ENCODE measurements at regions not wholly inside any gene's neighbourhood (a gene's known extent, or its start where the extent isn't known, plus 50 kb on each side); places are given as distances from the start of the nearest gene placed in this dataset.

DNA sequence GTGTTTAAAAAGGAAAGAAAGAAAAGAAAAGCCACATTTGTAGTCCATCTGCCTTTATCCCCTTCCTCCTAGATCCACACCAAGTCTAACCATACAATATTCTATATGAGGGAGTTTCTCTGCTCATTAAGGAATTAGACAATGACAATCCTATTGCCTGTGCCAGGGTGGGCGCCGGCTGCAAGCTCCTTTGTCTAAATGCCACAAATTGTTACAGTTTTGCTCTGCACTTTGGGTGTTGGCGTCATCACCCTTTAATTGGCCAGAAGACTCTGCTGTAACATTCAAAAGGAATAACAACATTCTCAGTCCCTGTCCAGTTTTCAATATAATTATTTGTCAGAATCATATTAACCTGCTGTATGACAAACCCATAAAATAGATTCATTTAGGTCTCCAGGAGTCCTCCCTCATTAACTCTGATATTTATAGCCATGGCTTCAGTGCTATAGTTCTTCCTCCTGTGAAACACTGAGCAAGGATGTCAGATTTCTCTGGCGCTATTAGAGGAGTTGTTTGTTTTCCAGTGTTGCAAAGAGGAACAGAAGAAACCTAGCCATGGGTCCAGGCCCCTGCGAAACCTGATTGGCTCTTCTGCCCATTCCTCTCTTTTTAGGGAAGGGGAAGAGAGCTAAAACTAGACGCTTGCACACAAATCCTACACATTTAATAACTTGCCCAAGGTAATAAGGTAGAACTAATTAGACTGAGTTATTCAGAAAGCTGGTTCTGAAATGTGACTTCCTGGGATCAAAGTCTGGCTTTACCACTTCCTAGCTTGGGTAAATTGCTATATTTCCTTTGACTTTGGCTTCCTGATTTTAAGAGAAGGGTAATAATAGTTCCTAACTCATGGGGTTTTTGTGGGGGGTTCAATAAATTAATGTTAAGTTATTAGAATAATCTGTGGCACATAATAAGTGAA lies 112.4 kb downstream of the CD47 start:
- H3K27me3 Mint-ChIP-seq: peaks cover 3% of the 10 kb centered on the region
- POLR2A ChIA-PET: interaction anchor here (1.5 kb wide), 1 partner anchor 51 kb away, joined by 4 read pairs; no protein-coding TSS in a partner anchor
- H3K4me3 Mint-ChIP-seq: peak overlapping the region; percentile 59
- H3K4me1 Mint-ChIP-seq: peaks cover 42% of the 10 kb centered on the region
- peak overlapping the region; percentile 54 for H3K27ac Mint-ChIP-seq
- H3K9me3 Mint-ChIP-seq: peaks cover 3% of the 10 kb centered on the region
- DNase-seq (no peak), ATAC-seq (ENCODE audit: low read depth) (peak; percentile 40)
- H3K36me3 Mint-ChIP-seq: peaks cover 9% of the 10 kb centered on the region

DNA sequence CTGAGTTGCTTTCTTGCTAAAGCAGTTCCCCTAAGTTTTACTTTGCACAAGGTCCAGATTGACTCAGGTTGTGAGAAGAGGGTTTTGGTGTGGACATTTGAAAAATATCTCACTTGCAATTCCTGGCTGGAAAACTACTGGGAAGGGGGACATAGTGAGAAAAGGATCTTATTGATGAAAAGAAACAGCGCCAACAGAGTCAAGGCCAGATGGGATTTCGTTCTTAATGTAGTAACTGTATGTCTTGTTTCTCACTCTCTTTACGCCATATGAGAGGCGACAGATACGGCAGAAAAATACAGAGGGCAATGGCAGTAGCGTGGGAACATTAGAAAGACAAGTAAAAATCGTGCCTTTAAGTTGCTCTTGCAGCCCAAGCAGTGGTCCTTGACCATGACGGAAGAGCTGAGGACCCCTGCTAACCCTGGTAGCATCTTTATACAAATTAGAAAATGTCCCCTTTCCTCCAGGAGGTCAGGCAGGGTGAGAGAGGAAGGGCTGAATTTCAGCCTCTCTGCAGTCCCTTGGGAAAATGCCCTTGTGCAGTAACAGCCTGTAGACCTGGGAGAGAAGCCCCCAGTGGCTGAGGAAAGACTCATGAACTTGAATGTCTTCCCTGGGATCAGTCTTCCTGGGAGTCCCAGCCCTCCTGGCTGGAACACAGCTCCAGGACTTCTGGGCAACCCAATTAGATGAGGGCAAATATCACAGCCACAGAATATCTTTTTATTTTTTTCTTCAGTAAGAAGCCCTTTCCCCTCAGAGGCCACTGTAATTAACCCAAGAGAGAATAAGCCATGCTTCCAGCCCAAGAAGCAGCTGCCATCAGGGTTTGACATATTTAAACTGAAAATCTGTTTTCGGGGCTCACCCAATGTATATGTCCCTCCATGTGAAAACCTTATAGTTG lies 113.4 kb downstream of the CD47 start:
- Mint-ChIP-seq H3K36me3 (peaks cover 9% of the 10 kb centered on the region), H3K27me3 (peaks cover 3% of the 10 kb centered on the region), H3K4me3 (no peak overlapping the region), H3K27ac (no peak overlapping the region), H3K4me1 (peaks cover 42% of the 10 kb centered on the region), H3K9me3 (peaks cover 3% of the 10 kb centered on the region)
- POLR2A ChIA-PET: no interaction called here
- ATAC-seq (ENCODE audit: low read depth): no peak
- DNase-seq: no peak

DNA sequence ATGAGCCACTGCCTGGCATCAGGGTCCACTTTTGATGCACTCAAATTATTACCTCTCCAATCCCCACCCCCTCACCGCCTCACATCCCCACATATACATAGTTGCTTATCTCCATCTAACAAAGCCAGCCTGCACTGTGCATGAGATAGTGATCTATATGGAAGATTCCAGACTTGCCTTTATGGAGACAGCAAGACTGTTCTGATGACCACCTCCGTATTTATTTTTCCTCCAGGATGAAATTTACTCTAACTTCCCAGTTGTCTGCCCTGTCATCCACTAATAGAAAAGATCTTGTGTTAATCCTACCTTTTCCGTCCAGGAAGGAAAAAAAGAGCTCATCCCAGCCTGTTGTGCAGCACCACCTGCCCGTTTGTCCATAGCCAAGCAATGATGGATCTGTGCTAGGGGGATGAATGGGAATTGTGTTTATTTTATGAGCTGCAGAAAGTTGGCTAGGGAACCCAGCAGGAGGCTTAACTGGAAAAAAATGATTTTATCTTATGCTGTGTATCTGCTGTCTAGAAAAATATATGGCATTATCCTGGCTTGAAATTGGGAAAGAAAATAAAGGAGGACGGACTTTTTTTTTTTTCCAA lies 114.5 kb downstream of the CD47 start:
- POLR2A ChIA-PET: no interaction called here
- peaks cover 3% of the 10 kb centered on the region for H3K9me3 Mint-ChIP-seq
- H3K27me3 Mint-ChIP-seq: no peaks in the 10 kb centered on the region
- DNase-seq (no peak), ATAC-seq (ENCODE audit: low read depth) (no peak)
- H3K4me3 Mint-ChIP-seq: no peak overlapping the region
- peaks cover 9% of the 10 kb centered on the region for H3K36me3 Mint-ChIP-seq
- H3K27ac Mint-ChIP-seq: peak overlapping the region; percentile 73
- H3K4me1 Mint-ChIP-seq: peaks cover 41% of the 10 kb centered on the region

DNA sequence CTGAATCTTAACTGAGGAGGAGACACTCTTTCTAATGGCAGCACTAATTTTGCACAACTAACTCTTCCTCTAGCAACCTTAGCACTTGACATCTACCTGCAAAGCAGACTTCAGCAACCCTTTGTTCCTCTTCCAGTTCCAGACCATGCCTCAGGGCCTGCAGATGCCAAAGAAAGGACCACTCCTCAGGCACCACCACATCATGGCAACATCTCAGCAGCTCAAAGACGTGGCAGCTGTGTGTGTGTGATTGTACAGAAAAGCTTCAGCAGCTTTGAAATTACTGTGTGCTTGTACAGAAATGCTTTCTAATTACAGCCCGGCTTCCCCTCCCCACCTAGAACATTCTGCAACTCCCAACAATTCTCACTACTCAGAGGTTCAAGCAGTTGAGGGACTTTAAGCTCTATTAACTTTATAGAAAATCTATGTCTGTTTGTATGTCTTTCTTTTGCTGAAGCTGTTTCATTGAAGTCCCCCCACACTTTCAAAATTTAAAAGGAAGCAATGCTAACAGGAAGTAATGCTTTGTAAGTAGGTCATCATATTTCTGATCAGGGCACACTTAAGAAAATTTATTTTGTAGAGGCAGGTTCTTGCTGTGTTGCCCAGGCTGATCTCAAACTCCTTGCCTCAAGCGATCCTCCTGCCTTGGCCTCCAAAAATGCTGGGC lies 115.2 kb downstream of the CD47 start:
- Mint-ChIP-seq H3K4me1 (peaks cover 41% of the 10 kb centered on the region), H3K9me3 (peaks cover 3% of the 10 kb centered on the region), H3K4me3 (no peak overlapping the region), H3K27me3 (no peaks in the 10 kb centered on the region), H3K27ac (peak overlapping the region; percentile 73), H3K36me3 (peaks cover 9% of the 10 kb centered on the region)
- ATAC-seq (ENCODE audit: low read depth) (peak; percentile 51), DNase-seq (no peak)
- POLR2A ChIA-PET: interaction anchor here (0.8 kb wide), 1 partner anchor 48 kb away, joined by 3 read pairs; no protein-coding TSS in a partner anchor

DNA sequence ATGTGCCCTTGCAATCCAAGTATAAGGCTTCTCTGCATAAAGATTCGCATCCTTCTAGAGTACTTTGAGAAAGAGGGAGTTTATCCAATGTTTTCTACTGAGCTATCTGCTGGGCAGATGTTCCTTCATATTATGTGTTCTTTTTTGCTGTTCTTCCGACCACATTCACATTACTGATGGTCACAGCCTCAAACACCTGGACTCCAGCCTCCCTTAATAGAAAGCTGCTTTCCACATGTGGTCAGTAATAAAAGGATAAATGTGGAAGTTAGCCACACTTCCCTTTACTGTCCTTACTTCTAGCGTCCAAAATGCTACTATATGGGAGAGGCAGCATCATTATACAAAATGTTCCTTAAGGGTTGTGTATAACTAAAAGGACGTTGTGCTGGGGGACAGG lies 116.9 kb downstream of the CD47 start:
- DNase-seq (no peak), ATAC-seq (ENCODE audit: low read depth) (no peak)
- H3K27ac Mint-ChIP-seq: no peak overlapping the region
- no peak overlapping the region for H3K4me3 Mint-ChIP-seq
- H3K36me3 Mint-ChIP-seq: peaks cover 5% of the 10 kb centered on the region
- peaks cover 35% of the 10 kb centered on the region for H3K4me1 Mint-ChIP-seq
- POLR2A ChIA-PET: no interaction called here
- no peaks in the 10 kb centered on the region for H3K27me3 Mint-ChIP-seq
- no peaks in the 10 kb centered on the region for H3K9me3 Mint-ChIP-seq

DNA sequence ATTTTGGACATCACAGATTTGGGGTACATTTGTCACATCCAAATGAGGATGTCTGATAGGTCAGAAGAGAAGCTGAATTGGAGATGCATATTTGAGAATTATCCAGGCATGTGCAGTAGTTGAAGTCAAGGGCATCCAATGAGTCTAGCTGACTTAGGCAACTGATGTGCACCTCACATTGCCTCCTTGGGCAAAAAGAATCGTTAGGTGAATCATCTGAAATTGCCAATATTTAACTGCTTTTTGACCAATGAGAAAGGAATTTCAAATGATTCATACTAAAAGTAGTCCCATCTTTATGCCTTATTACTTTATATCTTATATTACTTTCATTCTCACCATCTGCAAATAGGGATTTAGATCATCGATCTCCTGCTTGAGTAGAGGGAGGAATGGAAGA lies 117.7 kb downstream of the CD47 start:
- peaks cover 5% of the 10 kb centered on the region for H3K36me3 Mint-ChIP-seq
- H3K27ac Mint-ChIP-seq: no peak overlapping the region
- no peak for ATAC-seq (ENCODE audit: low read depth)
- peaks cover 27% of the 10 kb centered on the region for H3K4me1 Mint-ChIP-seq
- no peaks in the 10 kb centered on the region for H3K9me3 Mint-ChIP-seq
- no peaks in the 10 kb centered on the region for H3K27me3 Mint-ChIP-seq
- no peak overlapping the region for H3K4me3 Mint-ChIP-seq
- POLR2A ChIA-PET: no interaction called here
- DNase-seq: no peak

DNA sequence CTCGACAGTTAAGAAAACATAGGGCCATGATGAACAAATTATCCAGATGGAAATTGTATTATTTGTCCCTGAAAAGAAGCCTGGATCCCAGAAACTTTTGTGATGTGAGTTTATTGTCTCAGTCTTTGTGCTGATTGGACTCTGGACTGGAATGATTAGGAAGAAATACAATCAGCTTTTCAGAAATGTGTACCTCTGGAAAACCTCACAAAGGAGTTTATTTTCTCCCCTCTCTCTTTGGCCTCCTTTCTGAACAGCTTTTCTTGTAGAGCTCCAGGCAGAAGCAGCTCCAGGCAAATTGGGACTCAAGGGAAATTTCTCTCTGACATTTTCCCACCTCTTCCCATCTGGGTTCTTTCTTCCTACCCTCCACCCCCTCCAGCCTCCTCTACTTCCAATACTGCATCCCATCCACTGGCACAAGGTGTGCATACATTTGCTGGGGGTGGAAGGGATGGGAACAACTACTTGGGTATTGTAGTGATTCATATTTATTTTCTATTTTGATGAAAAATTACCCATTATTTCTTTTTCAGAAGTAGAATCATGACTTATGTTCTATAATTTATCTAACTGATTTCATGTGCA lies 119.7 kb downstream of the CD47 start:
- ATAC-seq (ENCODE audit: low read depth): no peak
- peaks cover 2% of the 10 kb centered on the region for H3K36me3 Mint-ChIP-seq
- DNase-seq: no peak
- POLR2A ChIA-PET: no interaction called here
- H3K4me3 Mint-ChIP-seq: no peak overlapping the region
- peaks cover 13% of the 10 kb centered on the region for H3K4me1 Mint-ChIP-seq
- no peaks in the 10 kb centered on the region for H3K9me3 Mint-ChIP-seq
- H3K27ac Mint-ChIP-seq: no peak overlapping the region
- no peaks in the 10 kb centered on the region for H3K27me3 Mint-ChIP-seq

DNA sequence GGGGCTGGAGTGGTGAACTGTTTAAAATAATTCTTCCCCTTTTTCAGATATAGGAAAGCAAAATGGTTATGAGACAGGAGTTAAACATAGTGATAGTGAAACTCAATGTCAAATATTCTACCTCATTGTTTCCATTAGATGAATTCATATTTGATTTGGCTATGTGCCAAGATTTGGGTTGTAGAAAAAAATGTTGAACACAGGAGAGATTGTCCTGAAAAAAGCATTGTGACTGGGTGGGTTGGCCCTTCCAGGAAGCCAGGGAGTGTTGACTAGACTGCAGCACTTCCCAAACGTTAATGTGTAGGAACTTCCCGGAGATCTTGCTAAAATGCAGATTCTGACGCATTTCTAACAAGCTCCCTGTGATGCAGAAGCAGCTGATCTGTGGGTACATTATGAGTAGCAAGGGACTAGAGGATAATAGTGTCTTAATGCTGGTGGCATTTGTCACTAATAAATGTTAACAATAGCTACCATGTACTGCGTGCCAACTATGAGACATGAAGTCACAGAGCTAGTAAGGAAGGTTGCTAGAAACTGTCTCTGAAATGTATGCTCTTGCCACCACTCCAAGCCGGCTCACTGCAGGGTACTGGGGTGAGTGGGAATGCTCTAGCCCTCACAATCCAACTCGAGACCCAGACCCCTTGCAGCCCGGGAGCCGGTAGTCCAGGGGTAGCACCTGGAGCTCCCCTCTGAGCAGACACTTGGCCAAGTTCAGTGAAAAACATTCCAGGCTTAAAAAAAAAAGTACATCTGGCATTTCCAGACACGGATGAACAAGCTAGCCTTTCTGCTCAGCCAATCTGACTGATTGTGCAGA lies 120.6 kb downstream of the CD47 start:
- H3K27me3 Mint-ChIP-seq: no peaks in the 10 kb centered on the region
- no peaks in the 10 kb centered on the region for H3K36me3 Mint-ChIP-seq
- POLR2A ChIA-PET: no interaction called here
- H3K9me3 Mint-ChIP-seq: no peaks in the 10 kb centered on the region
- ATAC-seq (ENCODE audit: low read depth) (no peak), DNase-seq (no peak)
- no peak overlapping the region for H3K4me3 Mint-ChIP-seq
- H3K4me1 Mint-ChIP-seq: peaks cover 5% of the 10 kb centered on the region
- H3K27ac Mint-ChIP-seq: no peak overlapping the region

DNA sequence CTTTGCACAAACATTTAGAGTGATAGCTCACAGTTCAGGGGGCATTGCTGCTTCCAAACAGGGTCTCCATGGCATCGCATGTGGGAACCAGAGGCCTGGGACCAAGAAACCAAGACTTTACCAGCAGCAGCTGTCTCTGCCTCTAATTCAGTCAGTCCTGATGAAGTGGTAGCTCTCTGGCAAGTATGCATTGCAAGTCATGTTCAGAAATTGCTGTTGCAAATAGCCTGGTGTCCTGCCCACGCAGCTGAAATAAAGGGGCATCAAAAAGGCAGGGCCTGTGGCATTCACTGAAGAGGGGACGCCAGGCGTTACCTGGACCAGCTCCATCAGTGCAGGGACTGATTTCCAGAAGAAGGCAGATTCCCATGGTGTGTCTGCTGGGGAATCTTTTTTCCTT lies 121.3 kb downstream of the CD47 start:
- ATAC-seq (ENCODE audit: low read depth): no peak

DNA sequence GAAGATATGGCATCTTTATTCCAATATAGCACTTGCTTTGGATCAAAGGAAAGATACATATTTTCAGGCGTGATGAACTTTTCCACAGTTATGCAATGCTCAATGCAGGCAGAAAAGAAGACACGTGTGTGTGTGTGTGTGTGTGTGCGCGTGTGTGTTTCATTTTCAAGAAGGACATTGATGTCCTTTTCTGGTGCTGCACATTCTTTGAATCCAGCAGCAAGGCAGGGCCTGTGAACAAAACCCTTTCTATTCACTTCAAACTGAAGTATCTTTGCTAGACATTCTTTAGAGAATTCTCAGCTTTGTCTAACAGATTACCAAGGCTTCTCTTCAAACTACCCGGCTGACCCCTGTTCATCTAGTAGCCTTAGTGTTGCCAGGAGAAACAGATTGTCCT lies 124.6 kb downstream of the CD47 start:
- Mint-ChIP-seq H3K4me1 (peaks cover 8% of the 10 kb centered on the region), H3K36me3 (peaks cover 3% of the 10 kb centered on the region), H3K27ac (no peak overlapping the region), H3K27me3 (no peaks in the 10 kb centered on the region), H3K9me3 (no peaks in the 10 kb centered on the region), H3K4me3 (no peak overlapping the region)
- no peak for ATAC-seq (ENCODE audit: low read depth)
- POLR2A ChIA-PET: no interaction called here
- DNase-seq: no peak

More for the DNA sequence above, 121.3 kb downstream of the CD47 start:
- DNase-seq: no peak
- no peak overlapping the region for H3K4me3 Mint-ChIP-seq
- peaks cover 5% of the 10 kb centered on the region for H3K4me1 Mint-ChIP-seq
- POLR2A ChIA-PET: no interaction called here
- no peaks in the 10 kb centered on the region for H3K27me3 Mint-ChIP-seq
- no peaks in the 10 kb centered on the region for H3K36me3 Mint-ChIP-seq
- H3K9me3 Mint-ChIP-seq: no peaks in the 10 kb centered on the region
- H3K27ac Mint-ChIP-seq: no peak overlapping the region

DNA sequence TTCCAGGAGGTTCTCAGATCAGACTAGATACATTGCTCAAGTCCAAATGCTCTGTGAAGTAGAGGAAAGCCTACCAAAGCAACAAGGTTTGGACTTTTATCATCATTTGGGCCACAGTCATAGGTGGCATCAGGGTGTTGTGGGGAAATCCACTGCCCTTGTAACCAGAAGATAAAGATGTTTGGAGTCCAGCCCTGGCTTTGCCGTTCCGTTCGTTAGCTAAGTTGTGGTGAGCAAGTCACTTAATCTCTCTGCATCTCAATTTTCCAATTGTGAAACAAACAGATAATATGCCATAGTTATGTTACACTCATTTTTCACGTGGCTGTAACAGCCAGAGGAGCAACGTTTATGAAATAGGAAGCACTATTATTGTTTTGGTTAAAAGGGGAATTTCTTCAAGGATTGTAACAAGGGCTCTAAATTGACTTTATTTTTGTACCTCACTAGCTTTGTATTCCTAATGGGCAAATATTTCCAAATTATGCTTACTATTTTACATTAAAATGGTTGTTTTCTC lies 125.6 kb downstream of the CD47 start:
- Mint-ChIP-seq H3K4me1 (peaks cover 8% of the 10 kb centered on the region), H3K9me3 (no peaks in the 10 kb centered on the region), H3K4me3 (no peak overlapping the region), H3K27me3 (no peaks in the 10 kb centered on the region), H3K27ac (no peak overlapping the region), H3K36me3 (peaks cover 3% of the 10 kb centered on the region)
- POLR2A ChIA-PET: no interaction called here
- DNase-seq (no peak), ATAC-seq (ENCODE audit: low read depth) (no peak)

DNA sequence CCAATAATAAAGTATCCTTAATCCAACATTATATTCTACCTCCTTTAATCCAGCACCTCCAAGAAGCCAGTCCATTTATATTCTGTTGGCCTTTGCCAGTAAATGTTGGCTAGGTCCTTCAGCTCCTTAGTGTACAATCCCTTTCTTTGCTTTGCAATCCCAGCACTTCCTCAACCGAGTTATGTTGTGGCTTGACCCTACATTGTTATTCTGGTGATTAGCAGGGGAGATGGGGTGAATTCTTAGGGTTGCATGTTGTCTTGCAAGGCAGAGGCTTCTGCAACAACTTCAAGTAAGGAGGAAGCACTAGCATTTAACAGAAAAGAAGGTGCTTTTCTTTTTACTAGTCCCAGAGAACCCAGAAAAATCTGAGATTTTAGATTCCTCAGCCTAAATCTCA lies 127.2 kb downstream of the CD47 start:
- peaks cover 3% of the 10 kb centered on the region for H3K9me3 Mint-ChIP-seq
- H3K27me3 Mint-ChIP-seq: no peaks in the 10 kb centered on the region
- H3K4me1 Mint-ChIP-seq: peaks cover 6% of the 10 kb centered on the region
- H3K4me3 Mint-ChIP-seq: no peak overlapping the region
- DNase-seq: no peak
- no peak for ATAC-seq (ENCODE audit: low read depth)
- POLR2A ChIA-PET: no interaction called here
- no peak overlapping the region for H3K27ac Mint-ChIP-seq
- peaks cover 5% of the 10 kb centered on the region for H3K36me3 Mint-ChIP-seq

Data from activated naive CD8-positive, alpha-beta T cell treated with anti-CD3 and anti-CD28 coated beads, Interleukin-2, amount 10 ng/mL, durations not matched to agents 7 days and 5 days (primary cell).